ENCODE measurements at regions not wholly inside any gene's neighbourhood (a gene's known extent, or its start where the extent isn't known, plus 50 kb on each side); places are given as distances from the start of the nearest gene placed in this dataset.
"Not testable (repeated sequence)": the region's sequence is repeated elsewhere in the genome, so short reads cannot be mapped to it uniquely, and the experiment has no call there.

GRCh38 chr21:17397703-17398102 is 115.1 kb upstream of the CXADR start:
- TF ChIP-seq, protein P1, sequence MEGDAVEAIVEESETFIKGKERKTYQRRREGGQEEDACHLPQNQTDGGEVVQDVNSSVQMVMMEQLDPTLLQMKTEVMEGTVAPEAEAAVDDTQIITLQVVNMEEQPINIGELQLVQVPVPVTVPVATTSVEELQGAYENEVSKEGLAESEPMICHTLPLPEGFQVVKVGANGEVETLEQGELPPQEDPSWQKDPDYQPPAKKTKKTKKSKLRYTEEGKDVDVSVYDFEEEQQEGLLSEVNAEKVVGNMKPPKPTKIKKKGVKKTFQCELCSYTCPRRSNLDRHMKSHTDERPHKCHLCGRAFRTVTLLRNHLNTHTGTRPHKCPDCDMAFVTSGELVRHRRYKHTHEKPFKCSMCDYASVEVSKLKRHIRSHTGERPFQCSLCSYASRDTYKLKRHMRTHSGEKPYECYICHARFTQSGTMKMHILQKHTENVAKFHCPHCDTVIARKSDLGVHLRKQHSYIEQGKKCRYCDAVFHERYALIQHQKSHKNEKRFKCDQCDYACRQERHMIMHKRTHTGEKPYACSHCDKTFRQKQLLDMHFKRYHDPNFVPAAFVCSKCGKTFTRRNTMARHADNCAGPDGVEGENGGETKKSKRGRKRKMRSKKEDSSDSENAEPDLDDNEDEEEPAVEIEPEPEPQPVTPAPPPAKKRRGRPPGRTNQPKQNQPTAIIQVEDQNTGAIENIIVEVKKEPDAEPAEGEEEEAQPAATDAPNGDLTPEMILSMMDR (IDR thresholded peaks at IDR 0.05): no peak
- ATAC-seq: no peak
- no peak overlapping the region for H3K4me3 ChIP-seq

GRCh38 chr21:17398954-17399353 is 113.9 kb upstream of the CXADR start:
- ATAC-seq; H3K9me3 ChIP-seq; H3K4me3 ChIP-seq; DNase-seq; H3K36me3 ChIP-seq (ENCODE audit: low read depth); H3K4me1 ChIP-seq (ENCODE audit: low read depth): not testable (repeated sequence)
- intact Hi-C loops (cut with DNase I, micrococcal nuclease): loop anchor here in 1 of 2 donors (10.0 kb wide), 1 partner anchor 186 kb away; no protein-coding TSS in a partner anchor

More at GRCh38 chr21:17397703-17398102, 115.1 kb upstream of the CXADR start:
- no peak for DNase-seq
- Histone ChIP-seq H3K36me3 (ENCODE audit: low read depth) (no peaks in the 10 kb centered on the region), H3K4me1 (ENCODE audit: low read depth) (no peaks in the 10 kb centered on the region), H3K9me3 (no peaks in the 10 kb centered on the region)
- intact Hi-C loops (cut with DNase I, micrococcal nuclease): loop anchor here in 1 of 2 donors (10.0 kb wide), 1 partner anchor 187 kb away; no protein-coding TSS in a partner anchor

DNA sequence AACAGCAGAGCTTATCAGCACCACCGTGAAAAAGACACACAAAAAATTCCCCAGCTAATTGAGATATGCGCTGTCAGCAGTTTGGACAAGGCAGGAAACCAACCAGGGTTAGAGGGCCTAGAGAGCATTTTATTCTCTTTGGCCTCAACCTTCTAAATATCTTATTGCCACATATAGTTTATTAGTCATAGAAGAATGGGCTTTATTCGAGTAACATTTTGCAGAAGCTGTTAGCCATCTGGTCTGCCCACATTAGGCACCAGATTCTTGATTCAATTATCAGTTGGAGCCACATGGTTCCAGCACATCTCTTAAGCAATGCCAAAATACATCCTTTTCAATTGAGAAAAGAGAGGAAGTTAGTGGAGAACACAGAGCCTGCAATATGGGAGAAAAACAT is 109.9 kb upstream of the CXADR start:
- DNase-seq (no peak), ATAC-seq (no peak)
- H3K4me1 ChIP-seq (ENCODE audit: low read depth): no peaks in the 10 kb centered on the region
- TF ChIP-seq, protein P1 (IDR thresholded peaks at IDR 0.05): no peak
- no peaks in the 10 kb centered on the region for H3K9me3 ChIP-seq
- no peaks in the 10 kb centered on the region for H3K36me3 ChIP-seq (ENCODE audit: low read depth)
- no peak overlapping the region for H3K4me3 ChIP-seq
- intact Hi-C loops (cut with DNase I, micrococcal nuclease): no loop called here

DNA sequence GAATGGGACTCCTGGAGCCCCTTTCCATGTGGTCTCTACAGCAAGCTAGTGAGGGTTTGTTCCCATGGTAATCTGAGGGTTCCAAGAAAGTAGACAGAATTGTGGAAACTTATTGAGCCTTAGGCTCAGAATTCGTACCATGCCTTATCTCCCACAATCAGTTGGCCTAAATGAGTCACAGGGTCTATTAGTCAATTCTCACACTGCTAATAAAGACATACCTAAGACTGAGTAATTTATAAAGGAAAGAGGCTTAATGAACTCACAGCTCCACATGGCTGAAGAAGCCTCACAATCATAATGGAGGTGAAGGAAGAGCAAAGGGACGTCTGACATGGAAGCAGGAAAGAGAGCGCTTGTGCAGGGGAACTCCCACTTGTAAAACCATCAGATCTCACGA is 106.6 kb upstream of the CXADR start:
- Histone ChIP-seq H3K9me3 (no peaks in the 10 kb centered on the region), H3K4me1 (ENCODE audit: low read depth) (no peaks in the 10 kb centered on the region), H3K4me3 (no peak overlapping the region), H3K36me3 (ENCODE audit: low read depth) (no peaks in the 10 kb centered on the region)
- DNase-seq (no peak), ATAC-seq (no peak)
- intact Hi-C loops (cut with DNase I, micrococcal nuclease): no loop called here
- TF ChIP-seq, protein P1 (IDR thresholded peaks at IDR 0.05): no peak

DNA sequence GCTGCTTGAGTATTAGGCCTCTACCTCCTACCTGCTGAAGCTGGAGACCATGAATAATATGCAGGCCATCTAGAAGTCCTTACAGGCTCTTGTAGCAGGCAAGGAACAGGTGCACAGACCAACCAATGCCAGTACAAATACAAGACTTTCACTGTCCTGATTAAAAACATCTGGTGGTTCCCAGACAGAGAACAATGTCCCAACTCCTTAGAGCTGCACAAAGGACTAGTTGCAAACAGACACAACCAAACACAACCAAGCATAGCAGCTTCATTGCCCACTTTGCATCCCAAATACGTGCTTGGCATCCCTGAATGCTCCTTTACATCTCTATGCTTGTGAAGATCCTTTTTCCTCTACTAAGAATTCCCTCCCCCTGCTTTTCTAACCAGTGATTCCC is 98.1 kb upstream of the CXADR start:
- no peak for DNase-seq
- intact Hi-C loops (cut with DNase I, micrococcal nuclease): no loop called here
- Histone ChIP-seq H3K4me3 (no peak overlapping the region), H3K4me1 (ENCODE audit: low read depth) (no peaks in the 10 kb centered on the region), H3K36me3 (ENCODE audit: low read depth) (no peaks in the 10 kb centered on the region), H3K9me3 (no peaks in the 10 kb centered on the region)
- ATAC-seq: no peak
- TF ChIP-seq, protein P1 (IDR thresholded peaks at IDR 0.05): no peak

DNA sequence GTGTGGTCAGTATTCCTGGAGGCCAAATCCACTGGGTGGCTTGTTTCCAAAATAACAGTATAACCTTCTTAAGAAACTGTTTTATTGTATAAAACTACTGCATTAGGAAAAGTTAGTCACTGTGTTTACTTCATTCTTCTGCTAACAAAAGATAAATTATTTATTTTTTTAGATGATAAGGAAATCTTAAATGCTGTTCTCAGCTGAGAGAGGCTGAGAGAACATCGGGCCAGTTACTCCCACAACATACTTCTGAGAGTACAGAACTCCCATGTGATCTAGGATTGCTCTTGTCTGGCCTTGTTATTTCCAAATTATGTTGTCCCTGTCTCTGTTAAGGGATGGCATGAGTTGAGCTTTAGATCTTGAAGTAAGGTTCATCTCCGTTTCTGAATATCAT is 96.7 kb upstream of the CXADR start:
- no peak for DNase-seq
- no peak for ATAC-seq
- no peaks in the 10 kb centered on the region for H3K4me1 ChIP-seq (ENCODE audit: low read depth)
- TF ChIP-seq, protein P1 (IDR thresholded peaks at IDR 0.05): no peak
- intact Hi-C loops (cut with DNase I, micrococcal nuclease): no loop called here
- H3K9me3 ChIP-seq: no peaks in the 10 kb centered on the region
- no peak overlapping the region for H3K4me3 ChIP-seq
- no peaks in the 10 kb centered on the region for H3K36me3 ChIP-seq (ENCODE audit: low read depth)

Data from mucosa of descending colon (tissue), 3 donors.